ENCODE measurements at regions not wholly inside any gene's neighbourhood (a gene's known extent, or its start where the extent isn't known, plus 50 kb on each side); places are given as distances from the start of the nearest gene placed in this dataset.

GRCh38 chr4:66923081-66923865 is 622.0 kb downstream of the CENPC start:
- Histone ChIP-seq H3K27ac (ENCODE audit: control insufficient read depth, insufficient read depth, low read length) (no peak overlapping the region), H3K36me3 (ENCODE audit: control insufficient read depth in 2 of 2, extremely low read depth in 1 of 2, insufficient read depth in 2 of 2, low read length in 2 of 2) (no peaks in the 10 kb centered on the region), H3K79me2 (ENCODE audit: control insufficient read depth, insufficient read depth, low read length) (no peaks in the 10 kb centered on the region), H3K4me2 (ENCODE audit: control insufficient read depth, extremely low read depth, insufficient read depth, low read depth, low read length) (no peak overlapping the region), H4K20me1 (ENCODE audit: control insufficient read depth, extremely low read depth, insufficient read depth, low read length) (no peaks in the 10 kb centered on the region), H3K27me3 (ENCODE audit: control insufficient read depth, extremely low read depth, insufficient read depth, low read length) (no peaks in the 10 kb centered on the region), H3K4me3 (ENCODE audit: control insufficient read depth in 2 of 3, extremely low read depth in 1 of 3, insufficient read depth in 2 of 3, low read depth in 1 of 3, low read length in 3 of 3) (no peak overlapping the region), H3K9me1 (ENCODE audit: control insufficient read depth, extremely low read depth, insufficient read depth, low read length) (no peaks in the 10 kb centered on the region), H3K9me3 (ENCODE audit: control insufficient read depth, low read depth, low read length) (no peaks in the 10 kb centered on the region), H3K9ac (ENCODE audit: control insufficient read depth, extremely low read depth, insufficient read depth, low read length) (no peak overlapping the region), H3K4me1 (ENCODE audit: control insufficient read depth, extremely low read depth, insufficient read depth, low read length) (no peaks in the 10 kb centered on the region), H2AFZ (ENCODE audit: control insufficient read depth, low read length) (no peak overlapping the region)
- dilution Hi-C loops (cut with MboI; ENCODE audit: extremely low pct_ligation_motif_present, low sequenced_read_pairs): no loop called here
- no peak for DNase-seq (ENCODE audit: low read depth, low spot score)
- no peak for TF ChIP-seq CTCF (optimal IDR thresholded peaks at IDR 0.05 in 1 of 3, IDR thresholded peaks at IDR 0.05 in 1 of 3, conservative IDR thresholded peaks at IDR 0.05 in 1 of 3; ENCODE audit: extremely low read depth in 1 of 3, insufficient read depth in 2 of 3, low read length in 3 of 3)
- no peak for TF ChIP-seq EZH2 (IDR thresholded peaks at IDR 0.05; ENCODE audit: low read length)
- no peak for FAIRE-seq

DNA sequence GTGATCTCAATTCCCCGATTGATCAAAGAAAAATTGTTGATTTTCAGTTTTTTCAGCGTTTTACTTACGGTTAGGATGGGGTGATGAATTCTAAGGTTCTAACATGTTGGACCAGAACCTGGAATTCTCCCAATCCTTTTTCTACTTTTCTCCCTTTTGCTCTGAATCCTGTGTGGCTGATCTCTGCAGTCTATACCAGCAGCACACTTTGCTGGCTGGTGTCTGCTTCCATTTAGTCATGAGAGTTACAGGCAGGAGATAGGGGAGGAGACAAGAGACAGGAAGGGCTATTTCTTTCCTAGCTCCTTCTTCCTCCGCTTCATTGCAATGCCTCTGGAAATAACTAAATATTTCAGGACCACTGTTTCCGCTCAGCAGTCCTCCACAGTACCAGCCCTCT is 623.9 kb downstream of the CENPC start:
- TF ChIP-seq CTCF (optimal IDR thresholded peaks at IDR 0.05 in 1 of 3, IDR thresholded peaks at IDR 0.05 in 1 of 3, conservative IDR thresholded peaks at IDR 0.05 in 1 of 3; ENCODE audit: extremely low read depth in 1 of 3, insufficient read depth in 2 of 3, low read length in 3 of 3): no peak
- TF ChIP-seq EZH2 (IDR thresholded peaks at IDR 0.05; ENCODE audit: low read length): no peak
- H3K9me1 ChIP-seq (ENCODE audit: control insufficient read depth, extremely low read depth, insufficient read depth, low read length): no peaks in the 10 kb centered on the region
- H3K79me2 ChIP-seq (ENCODE audit: control insufficient read depth, insufficient read depth, low read length): no peaks in the 10 kb centered on the region
- no peaks in the 10 kb centered on the region for H3K9me3 ChIP-seq (ENCODE audit: control insufficient read depth, low read depth, low read length)
- no peak overlapping the region for H3K9ac ChIP-seq (ENCODE audit: control insufficient read depth, extremely low read depth, insufficient read depth, low read length)
- no peaks in the 10 kb centered on the region for H3K27me3 ChIP-seq (ENCODE audit: control insufficient read depth, extremely low read depth, insufficient read depth, low read length)
- no peak overlapping the region for H3K4me2 ChIP-seq (ENCODE audit: control insufficient read depth, extremely low read depth, insufficient read depth, low read depth, low read length)
- H3K27ac ChIP-seq (ENCODE audit: control insufficient read depth, insufficient read depth, low read length): no peak overlapping the region
- dilution Hi-C loops (cut with MboI; ENCODE audit: extremely low pct_ligation_motif_present, low sequenced_read_pairs): no loop called here
- H3K36me3 ChIP-seq (ENCODE audit: control insufficient read depth in 2 of 2, extremely low read depth in 1 of 2, insufficient read depth in 2 of 2, low read length in 2 of 2): no peaks in the 10 kb centered on the region
- H4K20me1 ChIP-seq (ENCODE audit: control insufficient read depth, extremely low read depth, insufficient read depth, low read length): no peaks in the 10 kb centered on the region
- no peak overlapping the region for H2AFZ ChIP-seq (ENCODE audit: control insufficient read depth, low read length)
- no peak overlapping the region for H3K4me3 ChIP-seq (ENCODE audit: control insufficient read depth in 2 of 3, extremely low read depth in 1 of 3, insufficient read depth in 2 of 3, low read depth in 1 of 3, low read length in 3 of 3)
- H3K4me1 ChIP-seq (ENCODE audit: control insufficient read depth, extremely low read depth, insufficient read depth, low read length): no peaks in the 10 kb centered on the region
- DNase-seq (ENCODE audit: low read depth, low spot score) (no peak), FAIRE-seq (no peak)

All from keratinocyte (primary cell).